Left ventricle myocardium inferior (tissue), 1 donor: ENCODE measurements at regions not wholly inside any gene's neighbourhood (a gene's known extent, or its start where the extent isn't known, plus 50 kb on each side); places are given as distances from the start of the nearest gene placed in this dataset.

Source experiments
- DNase-seq: peaks from one replicate; pipeline ENCODE4 v3.0.0-alpha.2; 2020
- H3K27ac ChIP-seq: fragments of 200-600 bp; replicated peaks from 2 replicates; pipeline ENCODE4 v1.8.0; 2021
- H3K27me3 ChIP-seq: fragments of 200-600 bp; 2 replicates; pipeline ENCODE4 v1.8.0; 2021; ENCODE audit warnings: low read depth
- H3K36me3 ChIP-seq: fragments of 200-600 bp; 2 replicates; pipeline ENCODE4 v1.8.0; 2021
- H3K4me1 ChIP-seq: fragments of 200-600 bp; 2 replicates; pipeline ENCODE4 v1.8.0; 2021
- H3K4me3 ChIP-seq: fragments of 200-600 bp; 2 replicates; pipeline ENCODE4 v1.8.0; 2021; ENCODE audit warnings: mild to moderate bottlenecking, moderate library complexity
- H3K9me3 ChIP-seq: fragments of 200-600 bp; replicated peaks from 2 replicates; pipeline ENCODE4 v1.8.0; 2021
- CTCF ChIP-seq: fragments of 200-600 bp; IDR thresholded peaks from 2 replicates; pipeline ENCODE4 v1.8.0; 2021; ENCODE audit warnings: antibody characterized with exemption, mild to moderate bottlenecking, borderline replicate concordance
- intact Hi-C: fragments of 100-400 bp; cut with micrococcal nuclease; formaldehyde crosslinking; loops from one replicate; pipeline ENCODE4 v1.11.0; 2022
- donor health status: DM: no; HTN: yes; CAD: no; lungs with severe emphysema.

- Histone ChIP-seq H3K36me3 (no peaks in the 10 kb centered on the region), H3K4me3 (no peak overlapping the region), H3K27ac (no peak overlapping the region), H3K9me3 (peaks cover 2% of the 10 kb centered on the region), H3K27me3 (no peaks in the 10 kb centered on the region), H3K4me1 (no peaks in the 10 kb centered on the region)
- no peak for TF ChIP-seq CTCF
- DNase-seq, result no peak
- intact Hi-C loops, result no loop called here
Measured at GRCh38 chr9:111192650-111193049, 137.4 kb downstream of the OR2K2 start.

GRCh38 chr9:111190347-111190746 is 139.7 kb downstream of the OR2K2 start:
- H3K27ac ChIP-seq, result no peak overlapping the region
- H3K27me3 ChIP-seq, result no peaks in the 10 kb centered on the region
- no peak for TF ChIP-seq CTCF
- no peak for DNase-seq
- H3K36me3 ChIP-seq, result no peaks in the 10 kb centered on the region
- no peaks in the 10 kb centered on the region for H3K9me3 ChIP-seq
- H3K4me3 ChIP-seq, result no peak overlapping the region
- intact Hi-C loops, result no loop called here
- H3K4me1 ChIP-seq, result no peaks in the 10 kb centered on the region

DNA sequence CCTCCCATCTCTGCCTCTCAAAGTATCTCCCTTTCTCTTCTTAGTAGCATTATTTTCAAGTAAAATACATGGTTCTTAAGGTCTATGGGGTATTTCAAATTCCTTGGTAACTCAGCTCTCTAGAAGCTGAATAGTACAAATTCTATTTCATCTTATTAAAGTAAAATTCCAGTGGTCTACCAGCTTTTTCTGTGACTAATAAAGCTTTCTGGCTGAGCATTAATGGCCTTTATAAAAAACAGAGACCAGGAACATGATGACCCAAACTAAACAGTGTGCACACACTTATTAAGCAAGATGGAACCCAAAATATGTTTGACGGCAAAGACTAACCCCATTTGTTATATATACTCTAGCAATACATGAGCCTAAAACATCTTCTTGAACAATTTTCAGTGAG is 142.6 kb downstream of the OR2K2 start:
- DNase-seq, result no peak
- Histone ChIP-seq H3K36me3 (no peaks in the 10 kb centered on the region), H3K4me1 (no peaks in the 10 kb centered on the region), H3K27ac (no peak overlapping the region), H3K4me3 (no peak overlapping the region), H3K9me3 (peaks cover 9% of the 10 kb centered on the region), H3K27me3 (no peaks in the 10 kb centered on the region)
- TF ChIP-seq CTCF, result no peak
- intact Hi-C loops, result no loop called here

GRCh38 chr9:111186021-111186530 is 143.9 kb downstream of the OR2K2 start:
- intact Hi-C loops, result no loop called here
- Histone ChIP-seq H3K36me3 (no peaks in the 10 kb centered on the region), H3K9me3 (peaks cover 16% of the 10 kb centered on the region), H3K4me1 (no peaks in the 10 kb centered on the region), H3K27me3 (no peaks in the 10 kb centered on the region), H3K27ac (no peak overlapping the region), H3K4me3 (no peak overlapping the region)
- DNase-seq, result no peak
- no peak for TF ChIP-seq CTCF

DNA sequence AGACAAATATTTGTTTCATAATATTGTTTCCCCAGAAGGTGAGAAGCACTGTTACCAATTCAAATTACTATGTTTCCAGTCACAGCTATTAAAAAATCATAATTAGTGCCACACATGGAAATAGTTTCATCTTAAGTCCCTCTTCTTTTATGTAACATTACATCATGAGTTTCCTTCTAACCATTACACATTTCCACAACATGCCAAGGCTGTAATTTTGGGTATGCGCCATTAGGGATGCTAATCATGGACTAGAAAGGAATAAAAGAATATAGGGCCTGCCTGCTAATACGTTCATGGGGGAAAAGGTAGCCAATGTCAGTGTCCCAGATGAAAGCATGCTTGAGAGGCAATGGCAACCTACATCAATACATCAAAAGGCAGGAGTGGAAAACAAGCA is 142.5 kb upstream of the LPAR1 start:
- H3K27ac ChIP-seq, result no peak overlapping the region
- no peaks in the 10 kb centered on the region for H3K4me1 ChIP-seq
- H3K36me3 ChIP-seq, result no peaks in the 10 kb centered on the region
- no peak for TF ChIP-seq CTCF
- no peak for DNase-seq
- H3K9me3 ChIP-seq, result peaks cover 16% of the 10 kb centered on the region
- no peaks in the 10 kb centered on the region for H3K27me3 ChIP-seq
- no peak overlapping the region for H3K4me3 ChIP-seq
- intact Hi-C loops, result no loop called here

GRCh38 chr9:111179577-111179976 is 141.3 kb upstream of the LPAR1 start:
- peak; percentile 25 for DNase-seq
- intact Hi-C loops, result no loop called here
- Histone ChIP-seq H3K27me3 (no peaks in the 10 kb centered on the region), H3K9me3 (peaks cover 16% of the 10 kb centered on the region), H3K4me1 (no peaks in the 10 kb centered on the region), H3K36me3 (no peaks in the 10 kb centered on the region), H3K27ac (no peak overlapping the region), H3K4me3 (no peak overlapping the region)
- TF ChIP-seq CTCF, result no peak
